WTC11 (cell line): ENCODE measurements at regions not wholly inside any gene's neighbourhood (a gene's known extent, or its start where the extent isn't known, plus 50 kb on each side); places are given as distances from the start of the nearest gene placed in this dataset.

Experiments used
- ATAC-seq: fragments of 200-7000 bp; cut with Tn5 transposase; 2 replicates; pipeline ENCODE4 v1.10.0; 2021; ENCODE audit warnings: mild to moderate bottlenecking, moderate library complexity
- CTCF ChIA-PET: fragments of 300-600 bp; sonication (Branson Sonifier 250); formaldehyde crosslinking; loops from one replicate; lab custom pipeline; 2021; ENCODE audit warnings: antibody characterized with exemption; lab: Charles Lee
- POLR2A ChIA-PET: fragments of 350-600 bp; sonication (Branson Sonifier 250); formaldehyde crosslinking; loops from one replicate; lab custom pipeline; 2021; ENCODE audit warnings: antibody characterized with exemption; lab: Charles Lee
- DNase-seq: peaks from one replicate; pipeline ENCODE4 v3.0.0; 2021; ENCODE audit warnings: low spot score
- H3K27ac Mint-ChIP-seq: 2 replicates; pipeline ENCODE4 v1.8.0; 2021; ENCODE audit warnings: mixed read lengths
- H3K27me3 Mint-ChIP-seq: 2 replicates; pipeline ENCODE4 v1.8.0; 2021; ENCODE audit warnings: low read depth, mild to moderate bottlenecking, moderate library complexity, mixed read lengths
- H3K36me3 Mint-ChIP-seq: 2 replicates; pipeline ENCODE4 v1.8.0; 2021; ENCODE audit warnings: mixed read lengths
- H3K4me1 Mint-ChIP-seq: 2 replicates; pipeline ENCODE4 v1.8.0; 2022; ENCODE audit warnings: mixed read lengths
- H3K4me3 Mint-ChIP-seq: 2 replicates; pipeline ENCODE4 v1.8.0; 2021; ENCODE audit warnings: mild to moderate bottlenecking, moderate library complexity, mixed read lengths
- H3K9me3 Mint-ChIP-seq: 2 replicates; pipeline ENCODE4 v1.8.0; 2021; ENCODE audit warnings: mixed read lengths
- ATF1 ChIP-seq: sonication (generic); formaldehyde crosslinking; IDR thresholded peaks from 2 replicates; pipeline ENCODE4 v1.8.1; 2023; ENCODE audit warnings: mild to moderate bottlenecking, moderate library complexity, missing genetic modification reagents
- ATF2 ChIP-seq: sonication (generic); formaldehyde crosslinking; IDR thresholded peaks from 2 replicates; pipeline ENCODE4 v1.8.1; 2022; ENCODE audit warnings: low read depth, missing genetic modification reagents, borderline replicate concordance
- ATF6 ChIP-seq: sonication (generic); formaldehyde crosslinking; IDR thresholded peaks from 2 replicates; pipeline ENCODE4 v1.8.1; 2023; ENCODE audit warnings: mild to moderate bottlenecking, missing genetic modification reagents
- CDX4 ChIP-seq: fragments of 250-450 bp; sonication (Bioruptor Pico); IDR thresholded peaks from 2 replicates; pipeline ENCODE4 v1.9.0; 2021; ENCODE audit warnings: moderate library complexity, mild to moderate bottlenecking, inconsistent platforms, borderline replicate concordance
- E2F1 ChIP-seq: sonication (generic); formaldehyde crosslinking; IDR thresholded peaks from 2 replicates; pipeline ENCODE4 v1.8.0; 2022; ENCODE audit warnings: mild to moderate bottlenecking, missing genetic modification reagents
- ELF4 ChIP-seq: sonication (generic); formaldehyde crosslinking; IDR thresholded peaks from 2 replicates; pipeline ENCODE4 v1.8.1; 2022; ENCODE audit warnings: low read depth, mild to moderate bottlenecking, moderate library complexity, missing genetic modification reagents
- FOXK1 ChIP-seq: sonication (generic); formaldehyde crosslinking; IDR thresholded peaks from 2 replicates; pipeline ENCODE4 v1.8.0; 2022; ENCODE audit warnings: mild to moderate bottlenecking, moderate library complexity, missing genetic modification reagents
- GABPB1 ChIP-seq: sonication (generic); formaldehyde crosslinking; IDR thresholded peaks from 2 replicates; pipeline ENCODE4 v1.8.1; 2023; ENCODE audit warnings: mild to moderate bottlenecking, missing genetic modification reagents
- GTF2I ChIP-seq: fragments of 250-450 bp; sonication (Bioruptor Pico); conservative IDR thresholded peaks from 2 replicates; pipeline ENCODE4 v1.4.0; 2021; ENCODE audit warnings: mild to moderate bottlenecking
- NR3C1 ChIP-seq: sonication (generic); formaldehyde crosslinking; conservative IDR thresholded peaks from 2 replicates; pipeline ENCODE4 v1.8.1; 2023; ENCODE audit warnings: low read depth, mild to moderate bottlenecking, missing genetic modification reagents
- PREB ChIP-seq: sonication (generic); formaldehyde crosslinking; IDR thresholded peaks from 2 replicates; pipeline ENCODE4 v1.8.1; 2022; ENCODE audit warnings: mild to moderate bottlenecking, missing genetic modification reagents, moderate library complexity, borderline replicate concordance
- PRRX2 ChIP-seq: fragments of 250-450 bp; sonication (Bioruptor Pico); IDR thresholded peaks from 2 replicates; pipeline ENCODE4 v1.8.0; 2021; ENCODE audit warnings: mild to moderate bottlenecking
- TCF7 ChIP-seq: sonication (generic); formaldehyde crosslinking; IDR thresholded peaks from 2 replicates; pipeline ENCODE4 v1.8.0; 2022; ENCODE audit warnings: mild to moderate bottlenecking, low read depth, missing genetic modification reagents, moderate library complexity
- ZBTB21 ChIP-seq: sonication (generic); formaldehyde crosslinking; IDR thresholded peaks from 2 replicates; pipeline ENCODE4 v1.8.1; 2023; ENCODE audit warnings: mild to moderate bottlenecking, missing genetic modification reagents, borderline replicate concordance
- ZNF263 ChIP-seq: sonication (generic); formaldehyde crosslinking; IDR thresholded peaks from 2 replicates; pipeline ENCODE4 v1.8.1; 2022; ENCODE audit warnings: low read depth, mild to moderate bottlenecking, moderate library complexity, missing genetic modification reagents
- ZNF396 ChIP-seq: fragments of 250-450 bp; sonication (Bioruptor Pico); IDR thresholded peaks from 2 replicates; pipeline ENCODE4 v1.8.0; 2021; ENCODE audit warnings: mild to moderate bottlenecking, moderate library complexity, borderline replicate concordance
- ZNF416 ChIP-seq: fragments of 250-450 bp; sonication (Bioruptor Pico); IDR thresholded peaks from 2 replicates; pipeline ENCODE4 v1.9.0; 2021; ENCODE audit warnings: mild to moderate bottlenecking, inconsistent platforms
- ZNF423 ChIP-seq: fragments of 250-450 bp; sonication (Bioruptor Pico); IDR thresholded peaks from 2 replicates; pipeline ENCODE4 v2.1.2; 2022; ENCODE audit warnings: mild to moderate bottlenecking, moderate library complexity
- ZSCAN18 ChIP-seq: fragments of 250-450 bp; sonication (Bioruptor Pico); IDR thresholded peaks from 2 replicates; pipeline ENCODE4 v2.1.2; 2022; ENCODE audit warnings: mild to moderate bottlenecking, moderate library complexity

- TF ChIP-seq ATF1 (no peak), ZNF263 (CRISPR knock-in tag) (no peak), TCF7 (CRISPR knock-in tag) (no peak), ZBTB21 (CRISPR knock-in tag) (no peak), GTF2I (CRISPR knock-in tag) (no peak), ELF4 (CRISPR knock-in tag) (no peak), ZNF396 (CRISPR knock-in tag) (no peak)
- TF ChIP-seq, all 79 proteins: peak for 0
Measured at GRCh38 chr7:106426803-106427202, 142.0 kb upstream of the NAMPT start (continued).

- H3K36me3 Mint-ChIP-seq, result no peaks in the 10 kb centered on the region
- DNase-seq (no peak), ATAC-seq (no peak)
- no peaks in the 10 kb centered on the region; the same call in 1 of the 2 replicates for H3K9me3 Mint-ChIP-seq
- ChIA-PET CTCF (interaction anchor here (1.4 kb wide), 1 partner anchor 248 kb away, joined by 3 read pairs; no protein-coding TSS in a partner anchor), POLR2A (interaction anchor here (0.6 kb wide), 1 partner anchor 700 kb away, joined by 3 read pairs; no protein-coding TSS in a partner anchor)
- TF ChIP-seq NR3C1 (no peak), ATF2 (CRISPR knock-in tag) (no peak), ELF4 (CRISPR knock-in tag) (no peak), ZNF416 (CRISPR knock-in tag) (no peak), ZNF423 (CRISPR knock-in tag) (no peak), PREB (CRISPR knock-in tag) (no peak), ATF6 (CRISPR knock-in tag) (no peak), TCF7 (CRISPR knock-in tag) (no peak), ZNF396 (CRISPR knock-in tag) (no peak), FOXK1 (CRISPR knock-in tag) (no peak), E2F1 (CRISPR knock-in tag) (no peak), ZSCAN18 (CRISPR knock-in tag) (no peak), GABPB1 (CRISPR knock-in tag) (no peak), PRRX2 (CRISPR knock-in tag) (no peak), CDX4 (no peak)
- H3K27me3 Mint-ChIP-seq, result no peaks in the 10 kb centered on the region; the same call in 1 of the 2 replicates
- H3K27ac Mint-ChIP-seq, result no peak overlapping the region
- H3K4me3 Mint-ChIP-seq, result no peak overlapping the region
- peaks cover 5% of the 10 kb centered on the region for H3K4me1 Mint-ChIP-seq
Measured at GRCh38 chr7:106425017-106425719, 140.4 kb upstream of the NAMPT start.
